SK-N-SH treated with all-trans-retinoic acid at 6 μM for 48 hours (cell line): ENCODE measurements at regions not wholly inside any gene's neighbourhood (a gene's known extent, or its start where the extent isn't known, plus 50 kb on each side); places are given as distances from the start of the nearest gene placed in this dataset.

Source experiments
- ARNTL ChIP-seq: fragments of 450-650 bp; formaldehyde crosslinking; IDR thresholded peaks from 2 replicates; pipeline ENCODE4 v1.5.0; 2020; ENCODE audit warnings: low read depth, mild to moderate bottlenecking, moderate library complexity, borderline replicate concordance
- PATZ1 ChIP-seq: fragments of 250-450 bp; sonication (Bioruptor Pico); IDR thresholded peaks from 2 replicates; pipeline ENCODE4 v1.8.0; 2020; ENCODE audit warnings: mild to moderate bottlenecking, moderate library complexity, borderline replicate concordance
- POU6F1 ChIP-seq: fragments of 250-450 bp; sonication (Bioruptor Pico); IDR thresholded peaks from 2 replicates; pipeline ENCODE4 v1.8.0; 2021; ENCODE audit warnings: low read depth, mild to moderate bottlenecking, moderate library complexity, borderline replicate concordance
- SNAI2 ChIP-seq: fragments of 250-450 bp; sonication (Bioruptor Pico); IDR thresholded peaks from 2 replicates; pipeline ENCODE4 v1.5.0; 2020; ENCODE audit warnings: mild to moderate bottlenecking, moderate library complexity

- TF ChIP-seq PATZ1 (CRISPR knock-in tag) (no peak), ARNTL (CRISPR knock-in tag) (no peak), SNAI2 (CRISPR knock-in tag) (no peak), POU6F1 (CRISPR knock-in tag) (no peak)
Measured at GRCh38 chr12:127060310-127060847, 1206.6 kb upstream of the TMEM132C start.
